HG02759 (cell line): ENCODE measurements at regions not wholly inside any gene's neighbourhood (a gene's known extent, or its start where the extent isn't known, plus 50 kb on each side); places are given as distances from the start of the nearest gene placed in this dataset.

Source experiments
- ATAC-seq: cut with Tn5 transposase; IDR thresholded peaks from one replicate; pipeline ENCODE4 v1.9.1; 2021; ENCODE audit warnings: mild to moderate bottlenecking, moderate library complexity; ENCODE audit not compliant: unreplicated experiment

- no peak for ATAC-seq
Observed at GRCh38 chr1:172753964-172754363, 95.1 kb downstream of the FASLG start.

DNA sequence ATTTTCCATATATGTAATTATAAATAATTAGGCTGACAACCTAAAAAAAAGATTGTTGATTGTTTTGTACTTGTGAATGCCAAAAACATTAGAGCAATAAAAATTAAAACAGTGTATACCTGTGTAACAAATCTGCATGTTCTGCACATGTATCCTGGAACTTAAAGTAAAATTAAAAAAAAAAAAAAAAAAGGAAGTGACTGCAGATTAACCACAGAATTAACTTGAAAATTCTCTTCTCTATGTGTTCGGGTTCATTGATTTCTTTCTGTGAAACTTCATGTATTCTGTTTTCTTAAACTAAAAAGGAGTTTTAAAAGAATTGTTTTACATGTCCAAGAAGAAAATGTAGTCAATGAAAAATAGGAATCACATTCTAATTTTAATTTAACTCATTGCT, 95.7 kb downstream of the FASLG start:
- no peak for ATAC-seq

DNA sequence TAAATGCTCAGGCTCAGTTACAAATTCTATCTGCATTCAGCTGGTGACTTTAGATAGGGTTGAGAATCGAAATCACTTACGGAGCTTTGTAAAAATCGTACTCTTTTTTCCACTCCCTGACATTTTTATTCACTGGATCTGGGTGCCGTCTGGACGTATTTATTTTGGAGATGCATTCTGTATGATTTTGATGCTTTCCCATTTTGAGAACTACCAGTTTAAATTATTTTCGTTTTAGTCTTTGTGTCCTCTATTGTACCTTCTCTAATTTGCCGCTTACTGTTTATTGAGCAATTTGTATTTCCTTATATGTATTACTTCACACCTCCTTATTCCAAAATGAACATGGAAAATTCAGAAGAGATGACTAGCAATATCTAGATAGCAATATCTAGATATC, 96.2 kb downstream of the FASLG start:
- ATAC-seq: no peak

DNA sequence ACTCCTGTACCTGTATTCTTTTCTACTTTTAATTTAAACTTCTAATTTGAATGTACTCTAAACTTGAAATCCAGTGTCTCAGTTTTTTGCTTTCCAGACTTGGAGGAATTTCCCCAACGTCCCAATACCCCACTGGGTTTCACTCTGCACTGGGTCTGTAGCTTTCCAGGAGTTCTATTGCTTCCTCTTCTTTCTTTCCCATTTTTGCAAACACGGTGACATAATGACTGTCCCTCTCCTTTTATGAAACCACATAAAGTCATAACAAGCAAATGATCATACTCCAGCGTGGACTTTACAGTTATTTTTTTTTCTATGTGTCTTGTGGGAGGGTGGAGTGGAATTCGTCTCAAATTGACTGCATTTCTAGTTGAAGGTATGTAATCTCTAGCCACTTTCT, 97.1 kb downstream of the FASLG start:
- no peak for ATAC-seq

DNA sequence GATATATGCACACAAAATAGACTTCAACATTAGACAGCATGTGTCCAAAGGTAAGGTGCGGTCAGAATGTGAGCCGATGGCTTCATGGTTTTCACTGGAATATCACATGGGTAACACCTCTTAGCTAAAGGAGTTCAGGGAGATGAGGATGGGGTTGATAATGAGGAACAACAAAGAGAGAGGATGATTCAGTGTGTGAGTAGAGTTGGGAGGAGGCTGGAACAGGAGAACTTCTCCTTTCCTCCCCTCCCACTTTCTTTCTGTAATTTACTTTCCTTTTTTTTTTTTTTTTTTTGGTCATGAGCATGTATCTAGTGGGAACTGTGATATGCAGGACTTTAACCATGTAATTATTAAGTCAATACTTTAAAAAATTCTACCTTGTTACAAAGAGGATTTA, 99.4 kb downstream of the FASLG start:
- no peak for ATAC-seq

DNA sequence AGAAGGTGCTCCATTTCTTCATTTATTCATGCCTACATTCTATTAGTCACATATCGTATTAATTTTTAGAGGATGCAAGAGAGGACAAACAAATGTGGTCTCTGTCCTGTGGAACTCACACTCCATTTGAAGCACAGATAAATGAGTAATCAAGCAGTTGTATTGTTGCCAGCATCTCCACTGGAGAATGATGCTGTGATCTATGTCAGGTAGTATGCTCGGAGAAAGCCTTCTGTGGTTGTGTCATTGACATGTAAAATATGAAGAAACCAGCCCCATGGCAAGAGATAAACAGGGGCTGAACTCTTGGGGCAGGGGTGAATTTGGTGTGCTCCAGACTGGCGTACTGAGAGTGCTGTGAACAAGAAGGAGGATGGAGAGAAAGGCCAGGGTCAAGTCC, 101.2 kb downstream of the FASLG start:
- ATAC-seq: no peak

- no peak for ATAC-seq
Observed at GRCh38 chr1:172761581-172762486, 102.9 kb downstream of the FASLG start.

GRCh38 chr1:172763057-172763456, 104.2 kb downstream of the FASLG start:
- no peak for ATAC-seq

- ATAC-seq: no peak
Observed at GRCh38 chr1:172764378-172764777, 105.5 kb downstream of the FASLG start.

GRCh38 chr1:172766462-172766861, 107.6 kb downstream of the FASLG start:
- no peak for ATAC-seq

GRCh38 chr1:172770071-172770470, 111.2 kb downstream of the FASLG start:
- no peak for ATAC-seq

DNA sequence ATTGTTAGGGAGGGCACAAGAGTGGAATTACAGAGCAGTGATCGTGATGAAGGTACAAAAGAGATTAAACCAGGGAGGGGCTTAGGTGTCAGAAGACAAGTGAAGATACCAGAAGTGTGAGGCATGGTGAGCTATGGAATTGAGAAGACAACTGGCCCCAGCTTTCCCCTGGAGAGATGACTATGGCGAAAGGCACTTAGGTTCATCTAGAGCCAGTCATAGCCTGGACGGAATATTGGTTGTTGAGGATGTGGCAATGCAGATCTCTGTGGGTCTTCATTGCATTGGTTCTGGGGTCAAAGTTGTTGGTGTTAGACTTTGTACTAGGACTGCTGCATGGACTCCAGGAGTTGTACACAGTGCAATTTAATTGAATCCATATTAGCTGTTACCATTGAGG, 115.7 kb downstream of the FASLG start:
- ATAC-seq: no peak

DNA sequence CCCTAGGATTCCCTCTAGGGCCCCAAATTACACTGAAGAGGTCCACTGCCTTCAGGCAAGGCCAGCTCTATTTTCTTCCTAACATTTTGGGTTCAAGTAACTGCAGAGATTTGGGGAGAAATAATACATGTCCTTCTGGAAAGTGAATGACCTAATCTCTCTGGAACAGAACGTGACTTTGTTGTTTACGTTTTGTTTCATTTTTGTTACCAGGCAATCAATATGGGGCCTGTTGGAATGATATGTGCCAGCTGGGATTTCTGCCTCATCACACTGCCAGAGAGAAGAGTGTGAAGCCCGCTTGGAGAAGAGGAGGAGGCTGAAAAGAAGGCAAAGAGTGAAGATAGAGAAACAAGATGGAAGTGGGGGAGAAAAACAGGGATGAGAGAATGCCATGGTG, 116.7 kb downstream of the FASLG start:
- no peak for ATAC-seq

DNA sequence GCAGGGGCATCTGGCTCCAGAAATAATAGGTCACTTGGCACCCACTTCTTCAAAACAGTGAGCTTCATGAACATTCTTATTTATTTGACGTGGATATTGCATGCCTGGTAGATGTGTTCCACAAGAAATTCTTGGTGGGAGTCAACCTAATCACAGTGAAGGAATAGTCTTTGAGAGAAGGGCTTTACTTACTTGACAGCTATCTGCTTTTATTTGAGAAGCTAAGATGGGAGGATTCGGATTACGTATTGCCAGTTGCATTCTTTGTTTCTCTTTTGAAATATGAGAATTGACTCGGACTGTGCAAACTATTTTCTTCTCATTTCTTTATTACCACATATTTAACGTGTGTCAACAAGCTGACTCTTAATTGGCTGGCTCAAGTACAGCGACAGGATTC, 117.2 kb downstream of the FASLG start:
- ATAC-seq: no peak

DNA sequence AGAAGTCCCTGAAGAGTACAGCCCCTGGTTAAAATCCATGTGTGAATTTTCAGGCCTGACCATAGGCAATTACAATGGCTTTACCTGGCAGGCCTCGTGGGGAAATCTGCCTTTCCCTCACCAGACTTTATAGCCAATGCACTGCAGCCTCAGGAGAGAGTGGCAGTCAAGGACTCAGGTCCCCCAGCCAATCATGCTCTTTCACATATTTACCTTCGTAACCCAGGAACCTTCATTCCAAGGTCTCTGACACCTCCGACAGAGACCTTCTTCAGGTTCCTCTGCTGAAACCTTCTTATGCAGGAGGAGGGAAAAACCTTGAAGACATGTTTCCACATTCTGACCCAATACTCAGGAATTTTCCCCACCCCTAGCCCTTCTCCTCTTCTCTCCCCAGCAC, 118.9 kb downstream of the FASLG start:
- ATAC-seq: no peak

DNA sequence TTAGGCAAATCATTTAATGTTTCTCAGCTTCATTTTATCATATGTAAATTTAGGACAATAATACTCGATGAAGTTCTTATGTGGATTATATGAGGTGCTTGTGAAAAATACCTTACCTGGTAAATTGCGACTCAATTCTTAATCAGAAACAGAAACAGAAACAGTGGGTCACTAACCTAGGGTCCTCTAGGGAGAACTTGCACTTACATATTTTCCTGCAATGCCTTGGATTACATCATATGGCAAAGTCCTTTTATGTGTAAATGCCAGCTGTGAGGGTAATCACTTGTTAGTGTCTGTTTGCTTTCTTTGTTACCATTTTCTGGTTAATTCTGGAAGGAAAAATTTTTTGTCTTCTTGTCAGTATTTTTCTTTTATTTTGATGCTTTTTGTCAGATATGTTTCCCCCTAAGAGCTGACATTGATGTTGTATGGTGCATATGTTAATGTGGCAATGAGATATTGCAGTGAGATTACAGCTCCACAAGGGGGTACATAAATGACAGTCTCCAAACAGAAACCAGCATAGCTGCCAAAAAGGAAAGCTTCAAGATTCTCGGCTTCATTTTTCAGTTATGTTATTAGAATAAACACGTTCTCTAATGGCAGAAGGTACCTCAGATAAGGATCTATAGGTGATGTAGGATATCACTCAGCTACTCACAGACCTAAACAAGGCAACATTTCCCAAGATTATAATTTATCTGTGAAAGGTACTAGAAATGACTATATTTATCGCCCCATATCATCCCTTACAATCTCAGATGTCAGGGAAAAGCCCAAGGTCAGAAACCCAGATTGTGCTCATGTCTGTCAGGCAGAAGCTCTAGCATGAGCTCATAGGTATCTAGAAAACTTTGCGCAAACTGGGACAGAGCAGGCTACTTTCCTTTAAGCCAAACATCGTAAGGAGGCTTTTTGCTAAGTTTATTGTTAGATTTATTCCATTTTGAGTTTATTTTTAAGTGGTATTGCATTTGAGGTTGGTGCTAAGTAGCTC, 119.9 kb downstream of the FASLG start:
- ATAC-seq: no peak

DNA sequence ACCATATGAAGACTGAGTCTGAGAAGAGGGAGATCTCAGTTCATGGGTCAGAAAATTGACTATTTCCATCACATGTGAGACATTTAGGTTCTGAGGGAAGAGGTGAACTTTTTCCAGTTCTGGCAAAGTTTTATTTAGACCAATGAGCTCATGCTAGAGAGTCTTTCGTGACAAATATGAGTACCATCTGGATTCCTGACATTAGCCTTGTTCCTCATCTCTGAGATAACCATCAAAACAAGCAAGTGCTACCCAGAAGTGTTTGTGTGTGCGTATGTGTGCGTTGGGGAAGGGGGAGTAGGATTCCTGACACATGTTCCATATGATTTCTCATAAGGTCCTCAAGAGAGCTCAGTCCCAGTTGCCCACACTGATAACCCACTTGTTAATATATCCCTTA, 120.6 kb downstream of the FASLG start:
- ATAC-seq: no peak

DNA sequence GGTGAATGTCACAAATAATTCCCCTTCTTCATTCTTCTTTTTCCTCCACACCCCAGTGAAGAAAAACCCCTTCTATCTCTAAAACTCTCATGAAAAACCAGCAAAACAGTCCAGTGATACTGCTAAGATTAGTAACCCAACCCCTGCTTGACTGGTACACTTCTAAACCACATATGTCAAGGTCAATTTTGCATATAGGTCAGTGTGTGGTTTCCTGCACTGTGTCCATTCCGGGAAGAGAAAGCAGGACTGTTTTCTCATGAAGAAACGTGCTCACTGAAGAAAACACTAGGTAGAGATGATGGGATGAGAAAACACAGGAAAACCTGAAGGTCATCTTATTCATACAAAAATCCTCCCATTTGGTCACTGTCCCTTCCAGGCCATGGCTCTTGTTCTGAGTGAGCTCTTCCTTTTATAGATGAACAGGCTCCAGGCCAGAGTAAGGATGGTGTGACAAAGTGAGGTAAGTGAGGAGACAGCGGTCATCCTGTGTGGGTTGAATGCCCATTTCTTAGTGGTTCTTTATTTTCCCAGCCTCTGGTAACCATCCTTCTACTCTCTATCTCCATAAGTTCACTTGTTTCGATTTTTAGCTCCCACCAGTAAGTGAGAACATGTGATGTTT, 122.7 kb downstream of the FASLG start:
- ATAC-seq: peak; percentile 72

DNA sequence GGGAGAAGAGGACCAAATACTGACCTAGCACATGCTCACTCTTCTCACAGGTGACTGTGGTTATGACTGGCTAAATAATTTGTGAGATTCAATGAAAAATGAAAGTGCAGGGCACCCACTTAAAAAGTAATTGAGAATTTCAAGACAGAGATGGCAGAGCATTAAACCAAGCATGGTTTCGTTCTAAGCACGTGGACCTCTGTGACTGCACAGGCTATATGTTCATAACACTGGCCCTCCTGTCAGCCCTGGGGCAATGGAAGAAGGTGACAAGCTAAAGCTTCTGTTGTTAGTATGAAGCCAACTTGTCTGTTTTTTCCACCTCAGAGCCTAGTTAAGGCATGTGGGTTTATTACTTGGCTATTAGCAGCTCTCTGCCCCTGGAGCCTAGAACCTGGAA, 130.9 kb downstream of the FASLG start:
- no peak for ATAC-seq

DNA sequence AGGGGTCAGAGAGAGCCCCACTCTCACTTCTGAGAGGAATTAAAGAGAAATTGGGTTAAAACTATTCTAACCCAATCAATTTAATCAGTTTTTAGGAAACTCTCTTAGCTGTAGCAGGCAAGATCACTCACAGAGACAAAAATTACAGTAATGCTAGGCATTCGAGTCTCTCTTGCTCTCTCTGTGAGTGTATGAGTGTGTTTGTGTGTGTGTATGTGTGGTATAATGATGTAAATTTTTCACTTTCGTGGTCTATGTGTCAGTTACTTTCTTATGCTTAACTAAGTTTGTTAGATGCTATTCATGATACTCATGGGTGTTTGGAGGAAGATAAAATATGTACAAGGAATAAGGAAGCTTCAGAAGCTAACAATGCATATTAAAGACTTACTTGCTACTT, 131.3 kb downstream of the FASLG start:
- ATAC-seq: no peak

GRCh38 chr1:172793823-172794222, 134.9 kb downstream of the FASLG start:
- ATAC-seq: no peak
